ENCODE measurements at regions not wholly inside any gene's neighbourhood (a gene's known extent, or its start where the extent isn't known, plus 50 kb on each side); places are given as distances from the start of the nearest gene placed in this dataset.

DNA sequence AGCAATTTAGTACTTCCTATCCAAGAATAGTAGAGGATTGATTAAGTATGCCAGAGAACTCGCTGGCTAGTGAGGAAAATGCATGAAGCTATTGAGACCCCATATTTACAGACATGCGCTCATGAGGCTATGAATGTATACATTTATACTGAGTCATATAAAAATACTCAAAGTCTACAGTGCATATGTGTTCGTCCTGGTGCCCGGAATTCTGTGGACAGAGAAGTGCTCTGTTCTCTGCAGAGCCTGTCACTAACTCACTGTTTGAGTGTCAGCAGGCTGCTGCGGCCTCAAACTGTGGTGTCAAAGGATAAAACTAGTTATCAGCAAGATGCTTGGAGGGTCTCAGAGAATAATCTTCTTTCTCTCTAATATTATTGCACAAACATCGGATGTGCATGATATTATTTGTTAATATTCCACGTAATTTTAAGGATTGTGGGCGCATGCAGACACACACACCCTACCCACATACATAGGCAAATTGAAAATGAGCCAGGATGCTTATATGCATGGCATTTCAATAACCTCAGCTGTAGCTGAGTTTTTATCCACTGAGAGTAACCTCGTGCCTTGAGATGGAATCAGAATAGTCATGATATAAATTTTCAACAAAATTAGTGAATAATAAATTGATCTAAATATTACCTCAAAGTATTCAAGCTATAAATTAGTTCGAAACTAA lies 50.0 kb upstream of the TSC22D2 start:
- no peak for TF ChIP-seq ZFX (IDR thresholded peaks at IDR 0.05; ENCODE audit: borderline replicate concordance)
- TF ChIP-seq, protein P1, sequence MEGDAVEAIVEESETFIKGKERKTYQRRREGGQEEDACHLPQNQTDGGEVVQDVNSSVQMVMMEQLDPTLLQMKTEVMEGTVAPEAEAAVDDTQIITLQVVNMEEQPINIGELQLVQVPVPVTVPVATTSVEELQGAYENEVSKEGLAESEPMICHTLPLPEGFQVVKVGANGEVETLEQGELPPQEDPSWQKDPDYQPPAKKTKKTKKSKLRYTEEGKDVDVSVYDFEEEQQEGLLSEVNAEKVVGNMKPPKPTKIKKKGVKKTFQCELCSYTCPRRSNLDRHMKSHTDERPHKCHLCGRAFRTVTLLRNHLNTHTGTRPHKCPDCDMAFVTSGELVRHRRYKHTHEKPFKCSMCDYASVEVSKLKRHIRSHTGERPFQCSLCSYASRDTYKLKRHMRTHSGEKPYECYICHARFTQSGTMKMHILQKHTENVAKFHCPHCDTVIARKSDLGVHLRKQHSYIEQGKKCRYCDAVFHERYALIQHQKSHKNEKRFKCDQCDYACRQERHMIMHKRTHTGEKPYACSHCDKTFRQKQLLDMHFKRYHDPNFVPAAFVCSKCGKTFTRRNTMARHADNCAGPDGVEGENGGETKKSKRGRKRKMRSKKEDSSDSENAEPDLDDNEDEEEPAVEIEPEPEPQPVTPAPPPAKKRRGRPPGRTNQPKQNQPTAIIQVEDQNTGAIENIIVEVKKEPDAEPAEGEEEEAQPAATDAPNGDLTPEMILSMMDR (IDR thresholded peaks at IDR 0.05): no peak

DNA sequence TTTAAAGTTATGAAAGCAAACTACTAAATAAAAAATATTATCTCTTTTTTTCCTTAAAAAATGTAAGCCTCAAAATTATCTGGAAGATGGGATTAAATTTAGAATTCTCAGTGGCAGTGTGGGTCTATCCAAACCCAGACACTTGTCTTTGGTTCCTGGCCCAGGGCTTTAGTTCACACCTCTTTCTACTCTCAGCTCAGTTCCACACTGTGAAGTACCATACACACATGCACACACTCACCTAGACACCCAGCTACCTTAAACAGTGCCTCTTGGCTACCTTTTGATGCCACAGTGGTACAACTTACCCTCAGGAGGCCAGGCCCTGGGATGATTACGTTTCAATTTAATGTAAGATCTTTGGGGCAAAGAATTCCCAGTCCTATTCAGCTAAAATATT lies 51.0 kb upstream of the TSC22D2 start:
- no peak overlapping the region for H3K27ac ChIP-seq
- TF ChIP-seq ZFX (IDR thresholded peaks at IDR 0.05; ENCODE audit: borderline replicate concordance): no peak

More for the DNA sequence above, 50.0 kb upstream of the TSC22D2 start:
- no peak overlapping the region for H3K27ac ChIP-seq

DNA sequence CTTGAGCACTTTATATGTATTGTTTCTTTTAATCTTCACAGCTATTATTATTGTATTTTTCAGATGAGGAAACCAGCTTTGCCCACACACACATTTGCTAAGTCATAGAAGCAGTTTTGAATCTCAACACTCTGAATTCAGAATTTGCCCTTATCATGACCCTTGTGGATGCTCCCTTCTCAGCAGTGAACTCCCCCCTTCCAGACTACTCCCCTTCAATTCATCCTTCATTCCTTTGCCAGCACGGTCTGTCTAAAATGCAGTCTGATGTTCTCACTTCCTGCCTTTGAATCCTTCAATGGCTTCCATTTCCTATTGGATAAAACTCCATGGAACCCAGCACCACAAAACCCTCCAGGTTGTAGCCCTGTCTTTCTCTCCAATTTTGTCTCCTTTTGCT lies 52.5 kb upstream of the TSC22D2 start:
- no peak for TF ChIP-seq ZFX (IDR thresholded peaks at IDR 0.05; ENCODE audit: borderline replicate concordance)
- TF ChIP-seq, protein P1 (IDR thresholded peaks at IDR 0.05): no peak
- no peak overlapping the region for H3K27ac ChIP-seq

DNA sequence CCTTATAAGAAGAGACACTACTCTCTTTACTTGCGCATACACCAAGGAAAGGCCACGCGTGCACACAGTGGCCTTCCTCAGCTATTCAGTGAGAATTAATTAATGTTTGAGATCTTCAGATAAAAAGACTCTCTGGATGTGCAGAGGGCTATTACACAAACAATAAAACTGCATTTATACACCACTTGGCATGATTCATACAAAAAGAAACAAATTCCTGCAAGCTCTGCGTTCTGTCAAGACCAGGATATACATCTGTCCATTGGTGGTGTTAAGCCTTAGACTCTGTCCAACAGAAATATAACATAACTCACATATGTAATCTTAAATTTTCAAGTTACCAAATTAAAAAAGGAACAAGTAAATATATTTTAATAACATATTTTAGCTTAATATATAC lies 55.2 kb upstream of the TSC22D2 start:
- no peak overlapping the region for H3K27ac ChIP-seq
- no peak for TF ChIP-seq ZFX (IDR thresholded peaks at IDR 0.05; ENCODE audit: borderline replicate concordance)
- TF ChIP-seq, protein P1 (IDR thresholded peaks at IDR 0.05): no peak

DNA sequence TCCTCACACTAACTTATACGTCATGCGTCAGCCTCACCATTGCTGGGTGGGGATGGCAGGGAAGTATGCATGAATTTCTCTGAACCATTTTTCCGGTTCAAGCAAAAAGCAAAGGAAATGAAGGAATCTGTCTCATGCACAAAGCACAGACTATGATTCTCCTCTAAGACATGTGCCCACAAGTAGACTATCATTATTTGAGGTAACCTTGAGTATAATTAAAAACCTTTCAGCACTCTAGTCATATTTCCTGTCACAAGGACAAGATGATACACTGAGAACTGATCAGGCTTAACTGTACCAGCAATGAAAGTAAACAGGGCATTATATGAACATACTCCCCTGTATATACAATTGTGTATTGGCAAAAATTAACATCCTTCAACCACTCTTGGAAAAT lies 56.7 kb upstream of the TSC22D2 start:
- TF ChIP-seq, protein P1 (IDR thresholded peaks at IDR 0.05): no peak
- TF ChIP-seq ZFX (IDR thresholded peaks at IDR 0.05; ENCODE audit: borderline replicate concordance): no peak
- H3K27ac ChIP-seq: no peak overlapping the region

DNA sequence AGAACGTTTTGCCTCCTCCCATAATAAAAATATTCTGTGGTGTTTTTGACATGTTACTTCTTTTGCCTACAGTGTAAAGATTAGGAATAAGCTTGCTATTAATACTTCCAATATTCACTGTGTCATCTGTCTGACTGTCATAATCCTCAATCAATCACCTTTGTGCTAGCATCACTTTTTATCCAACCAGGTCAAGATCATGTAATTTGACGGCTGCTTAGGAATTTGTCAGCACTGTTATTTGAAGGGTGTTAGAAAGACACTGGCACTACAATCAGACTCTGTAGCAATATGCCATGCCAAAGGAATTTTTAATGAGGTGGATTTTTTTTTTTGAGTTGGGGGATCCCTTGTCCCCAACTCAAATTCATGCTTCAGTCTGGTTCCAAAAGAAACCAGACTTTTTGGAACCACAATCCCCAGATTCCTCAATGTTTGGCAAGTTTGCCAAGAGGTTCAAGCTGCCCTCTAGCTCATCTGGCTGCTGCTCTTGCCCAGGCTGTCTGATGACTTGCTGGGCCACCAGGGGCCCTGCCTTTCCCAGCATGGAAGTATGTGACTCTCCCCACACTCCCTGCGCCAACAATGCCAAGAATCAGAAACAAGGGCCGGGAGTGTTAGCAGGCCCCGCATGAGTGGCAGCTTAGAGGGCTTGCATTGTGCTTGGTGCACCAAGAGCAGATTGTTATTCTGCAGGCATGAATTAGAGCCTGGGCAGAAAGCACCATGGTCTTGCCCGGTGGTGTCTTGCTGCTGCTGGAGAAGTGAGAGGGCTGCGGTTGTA lies 58.6 kb upstream of the TSC22D2 start:
- no peak overlapping the region for H3K27ac ChIP-seq
- TF ChIP-seq, protein P1 (IDR thresholded peaks at IDR 0.05): no peak
- TF ChIP-seq ZFX (IDR thresholded peaks at IDR 0.05; ENCODE audit: borderline replicate concordance): no peak

DNA sequence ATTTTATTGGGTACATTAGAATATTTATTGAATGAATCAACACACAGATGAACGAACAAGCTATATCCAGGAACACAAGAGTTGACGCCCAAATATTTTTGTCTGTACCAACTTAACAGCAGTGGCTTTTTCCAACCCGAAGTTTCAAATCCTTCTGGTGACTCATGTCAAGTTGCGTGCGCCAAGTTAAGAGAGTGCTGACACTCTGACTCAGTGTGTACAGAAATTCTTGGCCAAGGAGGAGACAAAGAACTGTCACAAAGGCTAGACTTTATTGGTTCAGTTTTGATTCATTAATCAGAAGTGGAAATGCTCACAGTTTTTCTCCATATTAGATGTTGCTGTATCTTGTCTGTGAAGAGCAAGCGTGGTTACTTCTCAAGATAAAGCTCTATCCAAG lies 59.6 kb upstream of the TSC22D2 start:
- no peak overlapping the region for H3K27ac ChIP-seq
- TF ChIP-seq, protein P1 (IDR thresholded peaks at IDR 0.05): no peak
- no peak for TF ChIP-seq ZFX (IDR thresholded peaks at IDR 0.05; ENCODE audit: borderline replicate concordance)

All from 22Rv1 (cell line).